Endothelial cell of umbilical vein (primary cell): ENCODE measurements at regions not wholly inside any gene's neighbourhood (a gene's known extent, or its start where the extent isn't known, plus 50 kb on each side); places are given as distances from the start of the nearest gene placed in this dataset.

Source experiments
- BruUV-seq: library from RNA; stranded (reverse); fragments of 400-500 nt; replicated peaks from 2 replicates; lab custom pipeline; 2021; lab: Mats Ljungman, UMichigan
- CTCF ChIA-PET: fragments of 300-600, 350-600 bp; sonication (Branson Sonifier 250); formaldehyde crosslinking; loops from one replicate; lab custom pipeline; 2021; ENCODE audit warnings: antibody characterized with exemption, inconsistent platforms; lab: Charles Lee
- POLR2A ChIA-PET: fragments of 300-600, 350-600 bp; sonication (Branson Sonifier 250); formaldehyde crosslinking; loops from one replicate; lab custom pipeline; 2021; ENCODE audit warnings: antibody characterized with exemption, inconsistent platforms; lab: Charles Lee
- DNase-seq: peaks from one replicate; pipeline ENCODE4 v3.0.0-alpha.2; 2011; ENCODE audit warnings: low read depth, low spot score
- FAIRE-seq: peaks from 2 replicates; lab custom pipeline; 2011; peaks lifted over from hg19 to GRCh38; lab: Jason Lieb, UNC
- H2AFZ ChIP-seq: 2 replicates; pipeline ENCODE4 v1.6.0; 2012; ENCODE audit warnings: low read depth, low read length, control low read depth, inconsistent platforms
- H3K27ac ChIP-seq: 2 replicates; pipeline ENCODE4 v1.5.1; 2011; ENCODE audit warnings: low read depth, mild to moderate bottlenecking, control low read depth, low read length, moderate library complexity; ENCODE audit not compliant: insufficient read depth
- H3K27me3 ChIP-seq, 2 experiments: 2 replicates each; pipeline versions ENCODE4 v1.6.0 to v1.6.1; 2011; ENCODE audit warnings: low read length in 2 of 2, mixed read lengths in 1 of 2; ENCODE audit not compliant: control insufficient read depth in 2 of 2, insufficient read depth in 2 of 2
- H3K36me3 ChIP-seq, 2 experiments: 2 replicates in 1 of 2; 3 replicates in 1 of 2; pipeline ENCODE4 v1.5.1; 2011; ENCODE audit warnings: low read length in 2 of 2, mild to moderate bottlenecking in 1 of 2, moderate library complexity in 1 of 2; ENCODE audit not compliant: control insufficient read depth in 2 of 2, insufficient read depth in 2 of 2; ENCODE audit errors: extremely low read depth in 1 of 2
- H3K4me1 ChIP-seq: 3 replicates; pipeline ENCODE4 v1.5.1; 2011; ENCODE audit warnings: mild to moderate bottlenecking, low read length; ENCODE audit not compliant: control insufficient read depth, insufficient read depth; ENCODE audit errors: extremely low read depth
- H3K4me2 ChIP-seq: 2 replicates; pipeline ENCODE4 v1.6.1; 2011; ENCODE audit warnings: low read length, control low read depth, mixed read lengths; ENCODE audit not compliant: insufficient read depth
- H3K4me3 ChIP-seq, 3 experiments: fragments of 200-600 bp in 1 of 3; sonication (generic), shearing (Covaris generic) in 1 of 3; replicated peaks in 1 of 3; 2 replicates each; pipeline ENCODE4 v1.5.1; 2011 to 2016; ENCODE audit warnings: control low read depth in 3 of 3, low read length in 3 of 3, mild to moderate bottlenecking in 2 of 3, inconsistent platforms in 1 of 3, low read depth in 1 of 3, moderate library complexity in 1 of 3; ENCODE audit not compliant: insufficient read depth in 1 of 3
- H3K79me2 ChIP-seq: 2 replicates; pipeline ENCODE4 v1.6.0; 2012; ENCODE audit warnings: low read length, inconsistent platforms; ENCODE audit not compliant: control insufficient read depth, insufficient read depth
- H3K9ac ChIP-seq: replicated peaks from 2 replicates; pipeline ENCODE3; 2011; ENCODE audit warnings: low read length, control low read depth; ENCODE audit not compliant: insufficient read depth; ENCODE audit errors: extremely low read depth
- H3K9me1 ChIP-seq: replicated peaks from 3 replicates; pipeline ENCODE4 v1.6.0; 2011; ENCODE audit warnings: mild to moderate bottlenecking, low read length; ENCODE audit not compliant: control insufficient read depth, insufficient read depth; ENCODE audit errors: extremely low read depth
- H3K9me3 ChIP-seq: replicated peaks from 2 replicates; pipeline ENCODE4 v1.5.1; 2012; ENCODE audit warnings: low read length, inconsistent platforms; ENCODE audit not compliant: control insufficient read depth, insufficient read depth
- H4K20me1 ChIP-seq: replicated peaks from 2 replicates; pipeline ENCODE3; 2011; ENCODE audit warnings: mild to moderate bottlenecking, low read length; ENCODE audit not compliant: control insufficient read depth, insufficient read depth; ENCODE audit errors: extremely low read depth
- EZH2 ChIP-seq: IDR thresholded peaks from 2 replicates; pipeline ENCODE4 v1.6.1; 2012; ENCODE audit warnings: borderline replicate concordance, low read depth, mild to moderate bottlenecking, moderate library complexity, low read length, inconsistent platforms; ENCODE audit not compliant: severe bottlenecking
- FOS ChIP-seq: IDR thresholded peaks from 2 replicates; pipeline ENCODE4 v1.6.1; 2011; ENCODE audit warnings: mild to moderate bottlenecking, low read length, moderate library complexity, borderline replicate concordance; ENCODE audit not compliant: insufficient read depth
- GATA2 ChIP-seq: IDR thresholded peaks from 2 replicates; pipeline ENCODE4 v1.7.0; 2011; ENCODE audit warnings: low read depth, mild to moderate bottlenecking, moderate library complexity, mixed read lengths, low read length; ENCODE audit not compliant: insufficient read length, insufficient read depth
- JUN ChIP-seq: IDR thresholded peaks from 2 replicates; pipeline ENCODE4 v1.6.1; 2011; ENCODE audit warnings: borderline replicate concordance, low read depth; ENCODE audit not compliant: insufficient read length, insufficient read depth
- MAX ChIP-seq: IDR thresholded peaks from 2 replicates; pipeline ENCODE4 v1.6.1; 2011; ENCODE audit not compliant: insufficient read depth, insufficient read length
- MYC ChIP-seq: IDR thresholded peaks from one replicate; pipeline ENCODE4 v1.6.1; 2011; ENCODE audit warnings: mild to moderate bottlenecking, low read depth, low read length
- POLR2A ChIP-seq: IDR thresholded peaks from 2 replicates; pipeline ENCODE4 v1.6.1; 2012; ENCODE audit warnings: low read depth, mild to moderate bottlenecking, control low read depth, low read length
- POLR2AphosphoS5 ChIP-seq: IDR thresholded peaks from 2 replicates; pipeline ENCODE4 v1.6.1; 2012; ENCODE audit warnings: low read depth, mild to moderate bottlenecking, control low read depth, low read length, moderate library complexity; ENCODE audit not compliant: insufficient read depth
- dilution Hi-C: fragments of 300-500 bp; cut with MboI; formaldehyde crosslinking; loops from one replicate; pipeline ENCODE4 v1.15.0; 2019; ENCODE audit warnings: low sequenced_read_pairs; ENCODE audit not compliant: extremely low pct_ligation_motif_present
- intact Hi-C: fragments of 100-400 bp; cut with micrococcal nuclease; formaldehyde crosslinking; loops from one replicate; pipeline ENCODE4 v1.10.0; 2022
- TF ChIP-seq, protein P1 (sequence below), 2 donors: IDR thresholded peaks; 1 replicate in 1 of 2; 2 replicates in 1 of 2; pipeline ENCODE4 v1.5.1; 2011; ENCODE audit warnings: low read length in 2 of 2, mild to moderate bottlenecking in 2 of 2, moderate library complexity in 2 of 2, control low read depth in 1 of 2, inconsistent platforms in 1 of 2, low read depth in 1 of 2; ENCODE audit not compliant: insufficient read depth in 1 of 2; ENCODE audit errors: extremely low read depth in 1 of 2

GRCh38 chr5:18489703-18490102 is 855.4 kb downstream of the TAF11L14 start:
- Histone ChIP-seq H3K27me3 (no peaks in the 10 kb centered on the region), H3K36me3 (no peaks in the 10 kb centered on the region), H2AFZ (no peak overlapping the region), H3K9me1 (no peaks in the 10 kb centered on the region), H3K4me3 (no peak overlapping the region), H4K20me1 (no peaks in the 10 kb centered on the region), H3K79me2 (no peaks in the 10 kb centered on the region), H3K9ac (no peak overlapping the region), H3K4me2 (no peak overlapping the region), H3K4me1 (no peaks in the 10 kb centered on the region), H3K27ac (no peak overlapping the region), H3K9me3 (no peaks in the 10 kb centered on the region)
- BruUV-seq = no TSS peak
- dilution Hi-C loops (no loop called here), intact Hi-C loops (no loop called here)
- DNase-seq (no peak), FAIRE-seq (no peak)
- ChIA-PET POLR2A (no interaction called here), CTCF (no interaction called here)
- TF ChIP-seq, protein P1, sequence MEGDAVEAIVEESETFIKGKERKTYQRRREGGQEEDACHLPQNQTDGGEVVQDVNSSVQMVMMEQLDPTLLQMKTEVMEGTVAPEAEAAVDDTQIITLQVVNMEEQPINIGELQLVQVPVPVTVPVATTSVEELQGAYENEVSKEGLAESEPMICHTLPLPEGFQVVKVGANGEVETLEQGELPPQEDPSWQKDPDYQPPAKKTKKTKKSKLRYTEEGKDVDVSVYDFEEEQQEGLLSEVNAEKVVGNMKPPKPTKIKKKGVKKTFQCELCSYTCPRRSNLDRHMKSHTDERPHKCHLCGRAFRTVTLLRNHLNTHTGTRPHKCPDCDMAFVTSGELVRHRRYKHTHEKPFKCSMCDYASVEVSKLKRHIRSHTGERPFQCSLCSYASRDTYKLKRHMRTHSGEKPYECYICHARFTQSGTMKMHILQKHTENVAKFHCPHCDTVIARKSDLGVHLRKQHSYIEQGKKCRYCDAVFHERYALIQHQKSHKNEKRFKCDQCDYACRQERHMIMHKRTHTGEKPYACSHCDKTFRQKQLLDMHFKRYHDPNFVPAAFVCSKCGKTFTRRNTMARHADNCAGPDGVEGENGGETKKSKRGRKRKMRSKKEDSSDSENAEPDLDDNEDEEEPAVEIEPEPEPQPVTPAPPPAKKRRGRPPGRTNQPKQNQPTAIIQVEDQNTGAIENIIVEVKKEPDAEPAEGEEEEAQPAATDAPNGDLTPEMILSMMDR (IDR thresholded peaks at IDR 0.05; ENCODE audit: extremely low read depth in 1 of 2, insufficient read depth in 1 of 2, low read depth in 1 of 2, low read length in 2 of 2) = no peak
- TF ChIP-seq FOS = no peak
- TF ChIP-seq MYC = no peak

GRCh38 chr5:18491349-18491748 is 857.1 kb downstream of the TAF11L14 start:
- intact Hi-C loops = no loop called here
- Histone ChIP-seq H3K9me1 (no peaks in the 10 kb centered on the region), H3K4me1 (no peaks in the 10 kb centered on the region), H3K4me3 (no peak overlapping the region), H3K79me2 (no peaks in the 10 kb centered on the region), H3K27ac (no peak overlapping the region), H2AFZ (no peak overlapping the region), H3K9me3 (peaks cover 2% of the 10 kb centered on the region), H3K27me3 (no peaks in the 10 kb centered on the region), H4K20me1 (no peaks in the 10 kb centered on the region), H3K4me2 (no peak overlapping the region), H3K36me3 (no peaks in the 10 kb centered on the region), H3K9ac (no peak overlapping the region)
- FAIRE-seq (no peak), DNase-seq (no peak)
- ChIA-PET CTCF (no interaction called here), POLR2A (no interaction called here)
- no TSS peak for BruUV-seq
- no peak for TF ChIP-seq POLR2A
- TF ChIP-seq MAX = no peak
- TF ChIP-seq JUN = no peak
- no peak for TF ChIP-seq FOS
- TF ChIP-seq MYC = no peak
- TF ChIP-seq EZH2 = no peak
- TF ChIP-seq POLR2AphosphoS5 = no peak
- TF ChIP-seq, protein P1 (IDR thresholded peaks at IDR 0.05; ENCODE audit: extremely low read depth in 1 of 2, insufficient read depth in 1 of 2, low read depth in 1 of 2, low read length in 2 of 2) = no peak
- TF ChIP-seq GATA2 = no peak
- dilution Hi-C loops = no loop called here
